Neuronal stem cell (in vitro differentiated cells): ENCODE measurements at regions not wholly inside any gene's neighbourhood (a gene's known extent, or its start where the extent isn't known, plus 50 kb on each side); places are given as distances from the start of the nearest gene placed in this dataset.

Source experiments
- DNase-seq: peaks from one replicate; pipeline ENCODE4 v3.0.0-alpha.2; 2013; ENCODE audit warnings: low spot score
- H2AFZ ChIP-seq: one replicate; pipeline ENCODE4 v1.6.1; 2013; ENCODE audit warnings: mild to moderate bottlenecking, low read length, inconsistent platforms
- H2AK5ac ChIP-seq: 2 replicates; pipeline ENCODE4 v1.6.1; 2013; ENCODE audit warnings: low read depth, mild to moderate bottlenecking, inconsistent platforms, low read length, moderate library complexity, mixed read lengths
- H2BK120ac ChIP-seq: 2 replicates; pipeline ENCODE4 v1.6.1; 2013; ENCODE audit warnings: low read depth, mild to moderate bottlenecking, inconsistent platforms, low read length, moderate library complexity, mixed read lengths
- H2BK12ac ChIP-seq: one replicate; pipeline ENCODE4 v1.6.1; 2013; ENCODE audit warnings: low read length, inconsistent platforms
- H2BK15ac ChIP-seq: 2 replicates; pipeline ENCODE4 v1.6.1; 2013; ENCODE audit warnings: mild to moderate bottlenecking, low read length, inconsistent platforms, mixed read lengths
- H2BK5ac ChIP-seq: one replicate; pipeline ENCODE4 v1.6.1; 2013; ENCODE audit warnings: inconsistent platforms, mild to moderate bottlenecking, low read length, moderate library complexity
- H3K14ac ChIP-seq: one replicate; pipeline ENCODE4 v1.6.1; 2013; ENCODE audit warnings: low read length, inconsistent platforms
- H3K18ac ChIP-seq: 2 replicates; pipeline ENCODE4 v1.6.1; 2013; ENCODE audit warnings: low read length, inconsistent platforms
- H3K23ac ChIP-seq: 2 replicates; pipeline ENCODE4 v1.6.1; 2013; ENCODE audit warnings: low read depth, mild to moderate bottlenecking, mixed read lengths, low read length, inconsistent platforms; ENCODE audit not compliant: poor library complexity
- H3K27ac ChIP-seq: replicated peaks from 3 replicates; pipeline ENCODE4 v1.5.1; 2013; ENCODE audit warnings: low read length, inconsistent platforms
- H3K27me3 ChIP-seq, 3 experiments: 2 replicates each; pipeline ENCODE4 v1.6.1; 2013; ENCODE audit warnings: low read length in 3 of 3, mild to moderate bottlenecking in 2 of 3, inconsistent platforms in 1 of 3, low read depth in 1 of 3, mixed read lengths in 1 of 3, moderate library complexity in 1 of 3; ENCODE audit not compliant: control insufficient read depth in 3 of 3, insufficient read depth in 3 of 3
- H3K36me3 ChIP-seq, 2 donors: replicated peaks in 1 of 2; 2 replicates each; pipeline ENCODE4 v1.6.1; 2013; ENCODE audit warnings: low read length in 2 of 2; ENCODE audit not compliant: control insufficient read depth in 2 of 2, insufficient read depth in 2 of 2
- H3K4ac ChIP-seq: 2 replicates; pipeline ENCODE4 v1.6.1; 2013; ENCODE audit warnings: inconsistent platforms, mild to moderate bottlenecking, low read length, moderate library complexity
- H3K4me1 ChIP-seq, 2 donors: 1 replicate in 1 of 2; 2 replicates in 1 of 2; pipeline ENCODE4 v1.6.1; 2013; ENCODE audit warnings: low read length in 2 of 2, low read depth in 1 of 2; ENCODE audit not compliant: control insufficient read depth in 2 of 2, insufficient read depth in 1 of 2
- H3K4me2 ChIP-seq: one replicate; pipeline ENCODE4 v1.6.1; 2013; ENCODE audit warnings: mild to moderate bottlenecking, low read length, inconsistent platforms; ENCODE audit not compliant: insufficient read depth, poor library complexity, severe bottlenecking
- H3K4me3 ChIP-seq, 2 donors: 2 replicates each; pipeline ENCODE4 v1.5.1; 2013; ENCODE audit warnings: low read length in 2 of 2, mild to moderate bottlenecking in 2 of 2, inconsistent platforms in 1 of 2, moderate library complexity in 1 of 2
- H3K79me1 ChIP-seq: one replicate; pipeline ENCODE4 v1.6.1; 2013; ENCODE audit warnings: low read depth, mild to moderate bottlenecking, inconsistent platforms, low read length, moderate library complexity
- H3K9ac ChIP-seq: one replicate; pipeline ENCODE4 v1.6.1; 2013; ENCODE audit warnings: mild to moderate bottlenecking, low read depth, low read length, inconsistent platforms; ENCODE audit not compliant: poor library complexity
- H3K9me3 ChIP-seq, 2 donors: replicated peaks in 1 of 2; 2 replicates each; pipeline versions ENCODE3 to v1.6.1; 2013; ENCODE audit warnings: low read length in 2 of 2, mild to moderate bottlenecking in 2 of 2, inconsistent platforms in 1 of 2, low read depth in 1 of 2, mixed read lengths in 1 of 2, moderate library complexity in 1 of 2; ENCODE audit not compliant: control insufficient read depth in 2 of 2, insufficient read depth in 1 of 2
- H4K8ac ChIP-seq: one replicate; pipeline ENCODE4 v1.6.1; 2013; ENCODE audit warnings: low read depth, mild to moderate bottlenecking, inconsistent platforms, low read length, moderate library complexity
- H4K91ac ChIP-seq: one replicate; pipeline ENCODE4 v1.6.1; 2013; ENCODE audit warnings: low read length, low read depth, mild to moderate bottlenecking, inconsistent platforms; ENCODE audit not compliant: poor library complexity
- WGBS, 2 donors: extraction: QIAGEN DNeasy Blood & Tissue Kit; methylation state at CpG; one replicate each; pipeline ENCODE4 v1.1.7; 2013; ENCODE audit warnings: missing lambda C conversion rate in 2 of 2, mixed read lengths in 1 of 2; ENCODE audit not compliant: insufficient read length in 2 of 2, insufficient replicate concordance in 1 of 2; ENCODE audit errors: extremely low coverage in 2 of 2; 5-methylcytosine and 5-hydroxymethylcytosine counted together

GRCh38 chr1:57957576-57957975 is 533.7 kb upstream of the DAB1 start:
- no peak overlapping the region for H3K18ac ChIP-seq
- H4K8ac ChIP-seq: no peak overlapping the region
- no peak overlapping the region for H3K4me3 ChIP-seq
- no peak overlapping the region for H2BK5ac ChIP-seq
- H3K79me1 ChIP-seq: no peaks in the 10 kb centered on the region
- H3K4me2 ChIP-seq: no peak overlapping the region
- no peak overlapping the region for H3K4ac ChIP-seq
- H2BK120ac ChIP-seq: no peak overlapping the region
- H2BK12ac ChIP-seq: no peak overlapping the region
- no peak overlapping the region for H3K27ac ChIP-seq
- no peak overlapping the region for H2BK15ac ChIP-seq
- no peak overlapping the region for H2AK5ac ChIP-seq
- peaks cover 0 to 4% of the 10 kb centered on the region in 2 donors for H3K4me1 ChIP-seq
- H4K91ac ChIP-seq: no peak overlapping the region
- WGBS, 2 donors: no CpG with 5 or more reads among the region's 2 CpGs
- no peaks in the 10 kb centered on the region for H3K36me3 ChIP-seq
- H3K14ac ChIP-seq: no peak overlapping the region
- no peak overlapping the region for H3K23ac ChIP-seq
- H2AFZ ChIP-seq: no peak overlapping the region
- no peak overlapping the region for H3K9ac ChIP-seq
- DNase-seq: no peak
- no peaks in the 10 kb centered on the region for H3K27me3 ChIP-seq
- H3K9me3 ChIP-seq: no peaks in the 10 kb centered on the region

GRCh38 chr1:57951390-57951789 is 527.5 kb upstream of the DAB1 start:
- peaks cover 0 to 3% of the 10 kb centered on the region in 2 donors for H3K4me1 ChIP-seq
- no peak overlapping the region for H4K91ac ChIP-seq
- no peak overlapping the region for H4K8ac ChIP-seq
- no peak overlapping the region for H3K23ac ChIP-seq
- no peak overlapping the region for H3K27ac ChIP-seq
- H2BK12ac ChIP-seq: no peak overlapping the region
- no peak overlapping the region for H3K18ac ChIP-seq
- H3K4me2 ChIP-seq: no peak overlapping the region
- WGBS, 2 donors: no CpG with 5 or more reads among the region's 4 CpGs
- no peak overlapping the region for H3K4me3 ChIP-seq
- H3K14ac ChIP-seq: no peak overlapping the region
- H2AK5ac ChIP-seq: no peak overlapping the region
- H3K36me3 ChIP-seq: no peaks in the 10 kb centered on the region
- no peak overlapping the region for H2BK15ac ChIP-seq
- no peak overlapping the region for H2BK5ac ChIP-seq
- no peaks in the 10 kb centered on the region for H3K9me3 ChIP-seq
- H3K79me1 ChIP-seq: no peaks in the 10 kb centered on the region
- DNase-seq: no peak
- no peak overlapping the region for H3K4ac ChIP-seq
- no peak overlapping the region for H3K9ac ChIP-seq
- no peak overlapping the region for H2BK120ac ChIP-seq
- H2AFZ ChIP-seq: no peak overlapping the region
- H3K27me3 ChIP-seq: no peaks in the 10 kb centered on the region

GRCh38 chr1:57949168-57949567 is 525.3 kb upstream of the DAB1 start:
- Histone ChIP-seq H3K79me1 (no peaks in the 10 kb centered on the region), H2AFZ (no peak overlapping the region), H3K27ac (no peak overlapping the region), H2BK120ac (no peak overlapping the region), H4K8ac (no peak overlapping the region), H3K9me3 (no peaks in the 10 kb centered on the region), H3K4ac (no peak overlapping the region), H2AK5ac (no peak overlapping the region), H2BK15ac (no peak overlapping the region), H2BK12ac (no peak overlapping the region), H3K4me3 (no peak overlapping the region), H4K91ac (no peak overlapping the region), H2BK5ac (no peak overlapping the region), H3K18ac (no peak overlapping the region), H3K27me3 (no peaks in the 10 kb centered on the region), H3K36me3 (no peaks in the 10 kb centered on the region), H3K9ac (no peak overlapping the region), H3K23ac (no peak overlapping the region), H3K4me1 (peaks cover 0 to 3% of the 10 kb centered on the region in 2 donors), H3K14ac (no peak overlapping the region), H3K4me2 (no peak overlapping the region)
- whole genome bisulfite sequencing, 2 donors: no CpG with 5 or more reads among the region's 2 CpGs
- no peak for DNase-seq

GRCh38 chr1:57947471-57947870 is 523.6 kb upstream of the DAB1 start:
- Histone ChIP-seq H2BK5ac (no peak overlapping the region), H3K9me3 (no peaks in the 10 kb centered on the region), H2BK120ac (no peak overlapping the region), H3K4me3 (no peak overlapping the region), H3K36me3 (no peaks in the 10 kb centered on the region), H3K27me3 (no peaks in the 10 kb centered on the region), H4K8ac (no peak overlapping the region), H2AK5ac (no peak overlapping the region), H2AFZ (no peak overlapping the region), H3K27ac (no peak overlapping the region), H2BK12ac (no peak overlapping the region), H3K18ac (no peak overlapping the region), H3K9ac (no peak overlapping the region), H2BK15ac (no peak overlapping the region), H3K4ac (no peak overlapping the region), H3K79me1 (no peaks in the 10 kb centered on the region), H3K23ac (no peak overlapping the region), H3K4me1 (no peaks in the 10 kb centered on the region), H4K91ac (no peak overlapping the region), H3K14ac (no peak overlapping the region), H3K4me2 (no peak overlapping the region)
- no peak for DNase-seq
- WGBS, 2 donors: no CpG with 5 or more reads among the region's 6 CpGs
